K562 (cell line): ENCODE measurements at regions not wholly inside any gene's neighbourhood (a gene's known extent, or its start where the extent isn't known, plus 50 kb on each side); places are given as distances from the start of the nearest gene placed in this dataset.
A peak's percentile ranks its signal among the peaks of the same experiment; 100 is the strongest.

Experiments
- ARID3A ChIP-seq: IDR thresholded peaks from 2 replicates; pipeline ENCODE4 v1.6.1; 2012; ENCODE audit warnings: low read depth, low read length, improper control_type of control experiment, borderline replicate concordance
- EP300 ChIP-seq: IDR thresholded peaks from 2 replicates; pipeline ENCODE4 v1.6.1; 2012; ENCODE audit warnings: low read length, improper control_type of control experiment
- HOXB6 ChIP-seq: fragments of 250-450 bp; sonication (Bioruptor Pico); IDR thresholded peaks from 2 replicates; pipeline ENCODE4 v1.5.1; 2022; ENCODE audit warnings: mild to moderate bottlenecking, borderline replicate concordance
- IRF1 ChIP-seq: sonication (generic); formaldehyde crosslinking; IDR thresholded peaks from 2 replicates; pipeline ENCODE4 v1.8.0; 2022; ENCODE audit warnings: missing genetic modification reagents, mild to moderate bottlenecking, borderline replicate concordance
- KLF1 ChIP-seq: fragments of 450-650 bp; IDR thresholded peaks from 2 replicates; pipeline ENCODE4 v1.6.1; 2016; ENCODE audit warnings: missing genetic modification characterization, missing compliant biosample characterization
- NR3C1 ChIP-seq: sonication (generic); formaldehyde crosslinking; IDR thresholded peaks from 2 replicates; pipeline ENCODE4 v1.8.1; 2022; ENCODE audit warnings: missing genetic modification reagents
- NRF1 ChIP-seq, 2 experiments: fragments of 450-650 bp; IDR thresholded peaks in 1 of 2; conservative IDR thresholded peaks in 1 of 2; 2 replicates each; pipeline ENCODE4 v1.6.1; 2014; ENCODE audit warnings: mild to moderate bottlenecking in 2 of 2
- POLR2AphosphoS2 ChIP-seq: IDR thresholded peaks from 2 replicates; pipeline ENCODE4 v1.6.1; 2012; ENCODE audit warnings: low read length, improper control_type of control experiment
- RBM25 ChIP-seq: fragments of 200-400 bp; formaldehyde crosslinking; IDR thresholded peaks from 2 replicates; pipeline ENCODE4 v1.6.1; 2018; ENCODE audit warnings: low read length, low read depth, moderate library complexity; ENCODE audit not compliant: severe bottlenecking
- RBM39 ChIP-seq: fragments of 200-400 bp; formaldehyde crosslinking; optimal IDR thresholded peaks from 2 replicates; pipeline ENCODE3; 2018; ENCODE audit warnings: low read depth, low read length
- RFX1 ChIP-seq: fragments of 450-650 bp; IDR thresholded peaks from 2 replicates; pipeline ENCODE4 v1.6.1; 2016; ENCODE audit warnings: mild to moderate bottlenecking, moderate library complexity
- SIN3B ChIP-seq: fragments of 450-650 bp; IDR thresholded peaks from 2 replicates; pipeline ENCODE4 v1.6.1; 2017; ENCODE audit warnings: low read depth, mild to moderate bottlenecking, moderate library complexity
- SMAD4 ChIP-seq: fragments of 250-450 bp; sonication (Bioruptor Pico); conservative IDR thresholded peaks from 2 replicates; pipeline ENCODE4 v1.8.0; 2021; ENCODE audit warnings: inconsistent platforms, mild to moderate bottlenecking, moderate library complexity
- SREBF1 ChIP-seq: fragments of 150-350 bp; IDR thresholded peaks from 2 replicates; pipeline ENCODE4 v1.6.1; 2014; ENCODE audit warnings: antibody characterized with exemption, low read depth, low read length, borderline replicate concordance
- STAT6 ChIP-seq: sonication (generic); formaldehyde crosslinking; IDR thresholded peaks from 2 replicates; pipeline ENCODE4 v1.8.1; 2023; ENCODE audit warnings: mild to moderate bottlenecking, missing genetic modification reagents
- TAF9B ChIP-seq: fragments of 450-650 bp; IDR thresholded peaks from 2 replicates; pipeline ENCODE4 v1.6.1; 2018; ENCODE audit warnings: mild to moderate bottlenecking; ENCODE audit not compliant: partially characterized antibody
- TEAD1 ChIP-seq, 2 experiments: fragments of 450-650 bp in 1 of 2; sonication (generic) in 1 of 2; formaldehyde crosslinking; IDR thresholded peaks; 2 replicates each; pipeline versions ENCODE4 v1.4.0 to v1.8.0; 2020 to 2022; ENCODE audit warnings: mild to moderate bottlenecking in 2 of 2, missing genetic modification reagents in 1 of 2
- ZNF140 ChIP-seq: fragments of 250-450 bp; sonication (Bioruptor Pico); IDR thresholded peaks from 2 replicates; pipeline ENCODE4 v1.8.0; 2021; ENCODE audit warnings: moderate library complexity, mild to moderate bottlenecking, inconsistent platforms
- ZNF175 ChIP-seq: fragments of 200-800 bp; sonication (Bioruptor generic); IDR thresholded peaks from 2 replicates; pipeline ENCODE4 v1.6.1; 2016; ENCODE audit warnings: low read depth, mild to moderate bottlenecking, missing genetic modification characterization, missing compliant biosample characterization
- ZNF274 ChIP-seq: IDR thresholded peaks from 2 replicates; pipeline ENCODE4 v1.6.1; 2011; ENCODE audit warnings: low read depth, mild to moderate bottlenecking, low read length, moderate library complexity, borderline replicate concordance
- ZNF324 ChIP-seq: fragments of 250-450 bp; sonication (Bioruptor Pico); IDR thresholded peaks from 2 replicates; pipeline ENCODE4 v1.4.0; 2020; ENCODE audit warnings: mild to moderate bottlenecking
- ZNF408 ChIP-seq: fragments of 250-450 bp; sonication (Bioruptor Pico); IDR thresholded peaks from 2 replicates; pipeline ENCODE4 v1.4.0; 2020; ENCODE audit warnings: low read depth, mild to moderate bottlenecking, moderate library complexity
- ZNF449 ChIP-seq: fragments of 250-450 bp; sonication (Bioruptor Pico); IDR thresholded peaks from 2 replicates; pipeline ENCODE4 v1.8.0; 2022; ENCODE audit warnings: moderate library complexity, mild to moderate bottlenecking, inconsistent platforms

GRCh38 chr4:189838821-189839497, 101.7 kb upstream of the FRG1 start (continued):
- no peak for TF ChIP-seq SIN3B
- TF ChIP-seq ZNF274, result no peak
- TF ChIP-seq ZNF408 (CRISPR knock-in tag), result no peak
- no peak for TF ChIP-seq NRF1 (conservative IDR thresholded peaks at IDR 0.05 in 1 of 2, IDR thresholded peaks at IDR 0.05 in 1 of 2)
- no peak for TF ChIP-seq KLF1 (tag)
- no peak for TF ChIP-seq RBM25
- TF ChIP-seq POLR2AphosphoS2, result no peak
- no peak for TF ChIP-seq TEAD1 (CRISPR knock-in tag; IDR thresholded peaks at IDR 0.05)
- TF ChIP-seq SMAD4 (CRISPR knock-in tag), result no peak
- TF ChIP-seq STAT6, result no peak
- TF ChIP-seq EP300, result peak; percentile 88
- TF ChIP-seq ZNF324 (CRISPR knock-in tag), result no peak
- no peak for TF ChIP-seq ZNF449
- TF ChIP-seq TAF9B, result no peak
- TF ChIP-seq ZNF175 (CRISPR knock-in tag), result no peak
- TF ChIP-seq RFX1, result peak; percentile 66
- TF ChIP-seq IRF1 (CRISPR knock-in tag), result no peak
- no peak for TF ChIP-seq ZNF140
- TF ChIP-seq RBM39, result no peak
- TF ChIP-seq SREBF1, result no peak
- 0 out of 2 replicates have a peak, but pooled peaks have one; percentile 26 for TF ChIP-seq ARID3A
- TF ChIP-seq HOXB6 (CRISPR knock-in tag), result no peak
- TF ChIP-seq NR3C1, result no peak
